LHCN-M2 (cell line): ENCODE measurements at regions not wholly inside any gene's neighbourhood (a gene's known extent, or its start where the extent isn't known, plus 50 kb on each side); places are given as distances from the start of the nearest gene placed in this dataset.
"Not testable (repeated sequence)": the region's sequence is repeated elsewhere in the genome, so short reads cannot be mapped to it uniquely, and the experiment has no call there.

Source experiments
- DNase-seq: peaks from one replicate; pipeline ENCODE4 v3.0.0-alpha.2; 2012; ENCODE audit warnings: low read depth

DNA sequence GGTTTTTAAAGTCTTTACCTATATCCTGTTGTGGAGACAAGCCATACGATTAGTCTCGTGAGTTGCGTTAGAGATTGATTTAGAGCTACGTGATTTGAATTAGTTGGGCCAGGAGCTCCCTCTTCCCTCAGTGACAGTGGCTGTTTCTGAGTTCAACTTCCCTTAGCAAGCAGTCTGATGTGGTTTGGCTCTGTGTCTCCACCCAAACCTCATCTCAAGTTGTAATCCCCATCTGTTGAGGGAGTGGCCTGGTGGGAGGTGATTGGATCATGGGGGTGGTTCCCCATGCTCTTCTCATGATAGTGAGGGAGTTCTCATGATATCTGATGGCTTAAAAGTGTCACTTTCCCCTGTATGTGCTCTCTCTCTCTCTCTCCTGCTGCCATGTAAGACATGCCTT is 192.9 kb upstream of the PTGFR start:
- DNase-seq = peak; percentile 49

- no peak for DNase-seq
Observed at GRCh38 chr1:78298349-78298748, 192.4 kb upstream of the PTGFR start.

- no peak for DNase-seq
Observed at GRCh38 chr1:78301141-78301540, 189.6 kb upstream of the PTGFR start.

DNA sequence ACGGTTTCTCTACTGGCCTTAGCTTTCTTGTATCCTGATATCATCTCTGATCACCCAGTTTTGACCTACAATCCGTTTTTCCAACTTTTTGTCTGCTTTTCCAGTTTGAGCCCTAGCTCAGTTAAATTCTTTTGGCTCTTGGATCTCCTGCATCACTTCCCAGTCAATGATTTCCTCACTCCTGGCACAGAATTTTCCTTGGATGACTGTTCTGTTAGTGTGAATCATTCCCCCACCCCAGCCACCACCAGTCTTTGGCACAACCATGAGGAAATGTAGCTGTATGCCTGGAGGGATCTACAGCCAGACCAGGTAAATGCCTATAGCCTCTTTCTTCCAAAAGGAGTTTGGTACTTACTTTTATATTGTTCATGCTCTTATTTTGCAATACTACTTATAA is 187.2 kb upstream of the PTGFR start:
- DNase-seq = peak; percentile 92

- DNase-seq = no peak
Observed at GRCh38 chr1:78304341-78304740, 186.4 kb upstream of the PTGFR start.

- DNase-seq = no peak
Observed at GRCh38 chr1:78304761-78305160, 186.0 kb upstream of the PTGFR start.

DNA sequence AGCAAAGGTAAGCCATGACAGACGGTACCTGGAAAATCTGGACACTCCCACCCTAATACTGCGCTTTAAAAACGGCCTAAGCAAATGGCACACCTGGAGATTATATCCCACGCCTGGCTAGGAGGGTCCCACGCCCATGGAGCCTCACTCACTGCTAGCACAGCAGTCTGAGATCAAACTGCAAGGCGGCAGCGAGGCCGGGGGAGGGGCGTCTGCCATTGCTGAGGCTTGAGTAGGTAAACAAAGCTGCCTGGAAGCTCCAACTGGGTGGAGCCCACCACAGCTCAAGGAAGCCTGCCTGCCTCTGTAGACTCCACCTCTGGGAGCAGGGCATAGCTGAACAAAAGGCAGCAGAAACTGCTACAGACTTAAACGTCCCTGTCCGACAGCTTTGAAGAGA is 180.5 kb upstream of the PTGFR start:
- DNase-seq = not testable (repeated sequence)

GRCh38 chr1:78318011-78318410 is 172.8 kb upstream of the PTGFR start:
- DNase-seq = peak; percentile 23

GRCh38 chr1:78319603-78320002 is 171.2 kb upstream of the PTGFR start:
- DNase-seq = no peak

DNA sequence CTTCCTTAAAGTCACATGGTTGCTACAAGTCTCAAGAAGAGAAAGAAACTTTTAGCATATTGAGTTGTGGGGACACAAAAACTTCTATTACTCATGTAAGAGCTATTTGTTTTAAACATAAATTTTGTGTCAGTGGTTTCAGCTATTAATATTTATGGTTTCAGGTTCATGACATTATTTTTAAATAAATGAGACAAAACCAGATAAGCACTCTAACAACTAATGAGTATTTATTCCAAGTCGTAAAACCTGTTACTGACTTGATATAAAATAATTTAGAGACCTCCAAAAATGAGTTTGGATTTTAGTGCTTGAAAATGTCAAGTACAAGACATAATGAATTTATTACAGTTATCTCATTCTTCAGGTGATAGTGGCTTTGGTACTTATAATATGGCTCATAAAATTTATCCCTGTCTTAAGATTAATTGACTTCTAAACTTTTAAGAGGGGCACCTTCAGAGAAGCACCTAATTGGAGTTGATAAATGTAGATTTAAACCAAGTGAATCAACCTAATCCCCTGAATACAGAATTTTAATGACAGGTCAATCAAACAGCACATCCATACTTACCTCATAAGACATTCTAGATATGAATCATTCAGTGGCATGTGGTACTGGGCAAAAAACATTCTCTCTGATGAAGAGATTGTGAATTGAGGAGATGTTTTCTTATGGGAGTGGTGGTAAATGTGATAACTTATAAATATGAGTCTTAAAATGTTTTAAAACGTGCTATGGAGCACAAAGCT is 167.7 kb upstream of the PTGFR start:
- DNase-seq = no peak

DNA sequence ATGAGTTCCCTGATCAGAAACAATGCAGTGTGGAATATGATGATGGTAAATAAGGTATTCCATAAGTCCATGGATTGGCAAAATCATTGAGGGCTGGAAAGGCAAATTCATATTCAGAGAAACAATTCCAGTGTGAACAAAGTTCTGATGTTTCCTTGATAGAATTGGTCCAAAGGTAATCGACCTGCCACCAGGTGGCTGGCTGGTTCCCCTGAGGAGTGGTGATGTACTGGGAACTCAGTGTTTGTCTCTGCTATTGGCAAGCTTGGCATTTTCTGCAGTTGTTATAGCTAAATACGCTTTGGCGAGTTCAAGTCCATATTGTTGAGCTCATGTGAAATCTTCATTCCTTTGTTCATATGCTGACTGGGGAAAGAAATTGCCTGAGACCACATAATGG is 165.5 kb upstream of the PTGFR start:
- no peak for DNase-seq

DNA sequence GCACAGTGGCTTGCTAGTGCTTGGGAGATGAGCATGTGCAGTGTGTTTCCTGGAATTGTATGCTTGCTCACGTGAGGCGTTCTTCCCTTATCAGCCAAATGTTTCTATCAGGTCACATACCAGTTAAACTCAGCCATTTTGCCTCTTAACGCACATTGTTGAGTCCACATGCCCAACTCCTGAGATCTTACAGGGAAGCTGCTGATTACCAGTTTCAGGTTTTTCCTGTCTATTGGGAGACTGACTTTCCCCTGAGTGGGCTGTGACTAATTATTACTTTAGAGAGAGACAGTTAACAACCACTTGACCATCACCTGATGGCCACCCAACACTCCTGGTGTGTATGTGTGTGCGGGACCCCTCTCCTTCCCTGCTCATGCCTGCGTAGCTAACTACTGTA is 161.3 kb upstream of the PTGFR start:
- DNase-seq = no peak

- no peak for DNase-seq
Observed at GRCh38 chr1:78331799-78332198, 159.0 kb upstream of the PTGFR start.

- peak; percentile 67 for DNase-seq
Observed at GRCh38 chr1:78333502-78333901, 157.3 kb upstream of the PTGFR start.

GRCh38 chr1:78334114-78334513 is 156.7 kb upstream of the PTGFR start:
- peak; percentile 45 for DNase-seq

DNA sequence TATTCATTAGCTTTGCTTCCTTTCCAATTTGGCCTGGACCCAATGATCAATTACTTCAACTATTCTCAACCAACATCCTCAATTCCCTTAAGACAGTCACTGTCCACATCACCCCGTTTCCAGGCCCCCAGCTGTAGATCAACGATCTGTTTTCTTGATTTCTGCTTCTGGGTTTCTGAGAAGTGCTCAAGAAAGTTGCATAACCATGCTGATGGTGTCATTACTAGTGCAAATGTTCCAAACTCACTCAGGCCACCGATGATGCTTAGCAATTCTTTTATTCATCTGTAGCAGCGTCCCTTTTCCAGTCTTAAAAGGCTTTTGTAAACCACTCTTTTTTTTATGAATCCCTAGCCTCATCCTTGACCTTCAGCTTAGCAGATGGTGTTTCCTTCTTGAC is 155.8 kb upstream of the PTGFR start:
- DNase-seq = no peak

GRCh38 chr1:78336751-78337150 is 154.0 kb upstream of the PTGFR start:
- not testable (repeated sequence) for DNase-seq

- peak; percentile 81 for DNase-seq
Observed at GRCh38 chr1:78339490-78339889, 151.3 kb upstream of the PTGFR start.

GRCh38 chr1:78340006-78340405 is 150.8 kb upstream of the PTGFR start:
- peak; percentile 94 for DNase-seq

DNA sequence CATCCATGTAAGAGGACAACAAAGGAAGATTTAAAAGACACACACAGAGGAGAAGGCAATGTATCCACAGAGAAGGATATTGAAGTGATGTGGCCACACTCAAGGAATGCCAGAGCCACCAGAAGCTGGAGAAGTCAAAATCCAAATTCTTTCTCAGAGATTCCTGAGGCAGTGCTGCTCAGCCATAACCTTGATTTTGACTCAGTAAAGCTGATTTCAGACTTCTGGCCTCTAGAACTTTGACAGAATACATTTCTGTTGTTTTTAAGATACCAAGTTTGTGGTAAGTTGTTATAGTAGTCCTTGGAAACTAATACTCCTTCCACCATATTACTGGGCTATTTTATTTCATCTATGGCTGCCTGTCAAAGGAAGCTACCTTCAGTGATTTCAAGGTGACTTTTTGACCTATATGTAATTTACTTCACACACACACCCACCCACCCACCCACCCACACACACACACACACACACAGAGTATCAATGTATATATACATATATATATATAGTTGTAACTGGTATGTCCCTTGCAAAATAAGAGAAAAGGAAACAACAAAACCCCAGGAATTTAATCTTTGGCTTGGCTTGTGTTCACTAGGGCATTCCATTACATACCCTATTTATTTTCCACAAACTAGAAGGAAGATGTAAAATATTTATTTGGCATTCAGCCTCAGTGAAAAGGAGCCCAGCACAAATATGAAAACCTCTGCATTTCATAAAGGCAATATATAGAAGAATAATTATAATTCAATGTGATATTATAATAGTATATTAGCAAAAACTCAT is 142.1 kb upstream of the PTGFR start:
- no peak for DNase-seq

GRCh38 chr1:78351551-78352216 is 139.1 kb upstream of the PTGFR start:
- DNase-seq = no peak

GRCh38 chr1:78355656-78356055 is 135.1 kb upstream of the PTGFR start:
- no peak for DNase-seq

DNA sequence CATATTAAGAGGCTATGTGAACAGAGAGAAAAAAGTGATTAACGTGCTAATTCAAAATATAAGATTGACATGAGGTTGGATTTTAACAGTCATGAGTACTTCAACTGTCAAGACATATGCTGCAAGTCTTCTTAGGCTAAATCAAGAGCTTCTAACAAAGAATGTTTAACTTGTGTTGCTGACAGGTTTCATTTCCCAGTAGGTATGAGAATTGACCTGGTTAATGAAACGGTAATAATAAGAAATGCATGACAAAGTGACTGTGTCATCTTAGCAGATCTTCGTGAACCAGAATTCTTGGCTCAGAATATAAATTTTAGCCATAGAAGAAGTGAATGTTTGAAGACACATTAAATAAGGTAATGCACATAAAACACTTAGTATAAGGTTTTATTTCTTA is 132.6 kb upstream of the PTGFR start:
- no peak for DNase-seq
